HG03108 (cell line): ENCODE measurements at regions not wholly inside any gene's neighbourhood (a gene's known extent, or its start where the extent isn't known, plus 50 kb on each side); places are given as distances from the start of the nearest gene placed in this dataset.
"Not testable (repeated sequence)": the region's sequence is repeated elsewhere in the genome, so short reads cannot be mapped to it uniquely, and the experiment has no call there.

Source experiments
- ATAC-seq: cut with Tn5 transposase; IDR thresholded peaks from one replicate; pipeline ENCODE4 v1.9.1; 2021; ENCODE audit warnings: moderate library complexity; ENCODE audit not compliant: unreplicated experiment

- no peak for ATAC-seq
Observed at GRCh38 chr3:106114848-106115247, 246.0 kb upstream of the CBLB start.

- ATAC-seq: no peak
Observed at GRCh38 chr3:106115557-106115956, 246.7 kb upstream of the CBLB start.

GRCh38 chr3:106116733-106117489 lies 248.1 kb upstream of the CBLB start:
- no peak for ATAC-seq

- no peak for ATAC-seq
Observed at GRCh38 chr3:106117490-106117858, 248.7 kb upstream of the CBLB start.

GRCh38 chr3:106119614-106120082 lies 250.8 kb upstream of the CBLB start:
- ATAC-seq: no peak

- no peak for ATAC-seq
Observed at GRCh38 chr3:106120356-106120755, 251.5 kb upstream of the CBLB start.

GRCh38 chr3:106121491-106122289 lies 252.9 kb upstream of the CBLB start:
- ATAC-seq: no peak

- no peak for ATAC-seq
Observed at GRCh38 chr3:106124818-106125217, 256.0 kb upstream of the CBLB start.

- no peak for ATAC-seq
Observed at GRCh38 chr3:106125321-106125720, 256.5 kb upstream of the CBLB start.

GRCh38 chr3:106126067-106126845 lies 257.4 kb upstream of the CBLB start:
- no peak for ATAC-seq

- ATAC-seq: no peak
Observed at GRCh38 chr3:106126846-106127235, 258.0 kb upstream of the CBLB start.

GRCh38 chr3:106129939-106130338 lies 261.1 kb upstream of the CBLB start:
- no peak for ATAC-seq

- ATAC-seq: no peak
Observed at GRCh38 chr3:106130384-106131198, 261.8 kb upstream of the CBLB start.

- no peak for ATAC-seq
Observed at GRCh38 chr3:106135451-106136160, 266.8 kb upstream of the CBLB start.

GRCh38 chr3:106139826-106140225 lies 271.0 kb upstream of the CBLB start:
- no peak for ATAC-seq

GRCh38 chr3:106140431-106140830 lies 271.6 kb upstream of the CBLB start:
- no peak for ATAC-seq

- no peak for ATAC-seq
Observed at GRCh38 chr3:106144030-106144429, 275.2 kb upstream of the CBLB start.

- ATAC-seq: not testable (repeated sequence)
Observed at GRCh38 chr3:106148440-106149082, 279.7 kb upstream of the CBLB start.

GRCh38 chr3:106157411-106157810 lies 288.6 kb upstream of the CBLB start:
- ATAC-seq: no peak
